ENCODE measurements at regions not wholly inside any gene's neighbourhood (a gene's known extent, or its start where the extent isn't known, plus 50 kb on each side); places are given as distances from the start of the nearest gene placed in this dataset.

DNA sequence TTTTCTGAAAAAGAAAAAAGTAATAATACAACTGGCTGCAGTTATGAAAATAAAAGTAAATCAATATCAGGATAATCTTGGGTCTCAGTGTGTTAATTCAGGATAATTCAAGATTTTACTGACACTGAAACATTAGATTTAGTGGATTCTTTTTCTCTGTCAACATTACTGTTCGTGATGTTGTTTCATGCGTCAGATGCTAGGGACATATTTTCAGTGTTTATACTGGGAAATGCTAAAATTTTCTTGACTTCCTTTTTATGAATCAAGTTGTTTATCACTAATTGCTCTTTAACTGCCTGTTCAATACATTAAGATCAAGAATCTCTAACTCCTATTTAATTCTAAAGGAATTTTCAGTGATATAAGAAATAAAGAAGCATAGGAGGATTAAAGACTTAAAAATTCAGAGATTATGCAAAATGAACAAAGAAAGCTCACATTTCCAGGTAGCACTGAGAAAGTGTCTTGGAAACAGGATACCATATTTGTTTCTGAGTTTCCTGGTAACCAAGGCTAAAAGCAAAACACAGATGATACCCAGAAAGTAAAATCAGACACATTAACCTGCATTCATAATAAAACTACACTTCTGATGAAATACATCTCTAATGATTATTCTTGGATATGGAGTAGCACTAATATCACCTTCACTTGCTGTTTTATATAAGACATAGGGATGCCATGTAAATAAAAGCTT is 174.0 kb downstream of the ARL4C start:
- TF ChIP-seq EZH2 (IDR thresholded peaks at IDR 0.05; ENCODE audit: low read length) = no peak
- TF ChIP-seq, protein P1, sequence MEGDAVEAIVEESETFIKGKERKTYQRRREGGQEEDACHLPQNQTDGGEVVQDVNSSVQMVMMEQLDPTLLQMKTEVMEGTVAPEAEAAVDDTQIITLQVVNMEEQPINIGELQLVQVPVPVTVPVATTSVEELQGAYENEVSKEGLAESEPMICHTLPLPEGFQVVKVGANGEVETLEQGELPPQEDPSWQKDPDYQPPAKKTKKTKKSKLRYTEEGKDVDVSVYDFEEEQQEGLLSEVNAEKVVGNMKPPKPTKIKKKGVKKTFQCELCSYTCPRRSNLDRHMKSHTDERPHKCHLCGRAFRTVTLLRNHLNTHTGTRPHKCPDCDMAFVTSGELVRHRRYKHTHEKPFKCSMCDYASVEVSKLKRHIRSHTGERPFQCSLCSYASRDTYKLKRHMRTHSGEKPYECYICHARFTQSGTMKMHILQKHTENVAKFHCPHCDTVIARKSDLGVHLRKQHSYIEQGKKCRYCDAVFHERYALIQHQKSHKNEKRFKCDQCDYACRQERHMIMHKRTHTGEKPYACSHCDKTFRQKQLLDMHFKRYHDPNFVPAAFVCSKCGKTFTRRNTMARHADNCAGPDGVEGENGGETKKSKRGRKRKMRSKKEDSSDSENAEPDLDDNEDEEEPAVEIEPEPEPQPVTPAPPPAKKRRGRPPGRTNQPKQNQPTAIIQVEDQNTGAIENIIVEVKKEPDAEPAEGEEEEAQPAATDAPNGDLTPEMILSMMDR (optimal IDR thresholded peaks at IDR 0.05 in 1 of 3, IDR thresholded peaks at IDR 0.05 in 1 of 3, conservative IDR thresholded peaks at IDR 0.05 in 1 of 3; ENCODE audit: extremely low read depth in 1 of 3, insufficient read depth in 2 of 3, low read length in 3 of 3) = no peak
- no peaks in the 10 kb centered on the region for H3K27me3 ChIP-seq (ENCODE audit: control insufficient read depth, extremely low read depth, insufficient read depth, low read length)
- FAIRE-seq = no peak

GRCh38 chr2:234320066-234320465 is 176.8 kb downstream of the ARL4C start:
- dilution Hi-C loops (cut with MboI; ENCODE audit: extremely low pct_ligation_motif_present, low sequenced_read_pairs) = no loop called here
- DNase-seq (ENCODE audit: low read depth, low spot score) (no peak), FAIRE-seq (peak; percentile 41)

More for the DNA sequence above, 174.0 kb downstream of the ARL4C start:
- DNase-seq (ENCODE audit: low read depth, low spot score) = no peak
- Histone ChIP-seq H3K9me1 (ENCODE audit: control insufficient read depth, extremely low read depth, insufficient read depth, low read length) (no peaks in the 10 kb centered on the region), H3K9me3 (ENCODE audit: control insufficient read depth, low read depth, low read length) (no peaks in the 10 kb centered on the region), H3K4me3 (ENCODE audit: control insufficient read depth in 2 of 3, extremely low read depth in 1 of 3, insufficient read depth in 2 of 3, low read depth in 1 of 3, low read length in 3 of 3) (no peak overlapping the region), H3K4me1 (ENCODE audit: control insufficient read depth, extremely low read depth, insufficient read depth, low read length) (no peaks in the 10 kb centered on the region), H3K4me2 (ENCODE audit: control insufficient read depth, extremely low read depth, insufficient read depth, low read depth, low read length) (no peak overlapping the region), H3K79me2 (ENCODE audit: control insufficient read depth, insufficient read depth, low read length) (no peaks in the 10 kb centered on the region), H3K9ac (ENCODE audit: control insufficient read depth, extremely low read depth, insufficient read depth, low read length) (no peak overlapping the region), H2AFZ (ENCODE audit: control insufficient read depth, low read length) (no peak overlapping the region), H3K27ac (ENCODE audit: control insufficient read depth, insufficient read depth, low read length) (no peak overlapping the region), H4K20me1 (ENCODE audit: control insufficient read depth, extremely low read depth, insufficient read depth, low read length) (no peaks in the 10 kb centered on the region), H3K36me3 (ENCODE audit: control insufficient read depth in 2 of 2, extremely low read depth in 1 of 2, insufficient read depth in 2 of 2, low read length in 2 of 2) (no peaks in the 10 kb centered on the region)
- dilution Hi-C loops (cut with MboI; ENCODE audit: extremely low pct_ligation_motif_present, low sequenced_read_pairs) = no loop called here

More at GRCh38 chr2:234320066-234320465, 176.8 kb downstream of the ARL4C start:
- H2AFZ ChIP-seq (ENCODE audit: control insufficient read depth, low read length) = no peak overlapping the region
- H3K27me3 ChIP-seq (ENCODE audit: control insufficient read depth, extremely low read depth, insufficient read depth, low read length) = no peaks in the 10 kb centered on the region
- H3K9me3 ChIP-seq (ENCODE audit: control insufficient read depth, low read depth, low read length) = no peaks in the 10 kb centered on the region
- H3K27ac ChIP-seq (ENCODE audit: control insufficient read depth, insufficient read depth, low read length) = no peak overlapping the region
- H3K9ac ChIP-seq (ENCODE audit: control insufficient read depth, extremely low read depth, insufficient read depth, low read length) = no peak overlapping the region
- no peak for TF ChIP-seq EZH2 (IDR thresholded peaks at IDR 0.05; ENCODE audit: low read length)
- TF ChIP-seq, protein P1 (optimal IDR thresholded peaks at IDR 0.05 in 1 of 3, IDR thresholded peaks at IDR 0.05 in 1 of 3, conservative IDR thresholded peaks at IDR 0.05 in 1 of 3; ENCODE audit: extremely low read depth in 1 of 3, insufficient read depth in 2 of 3, low read length in 3 of 3) = no peak
- H3K4me2 ChIP-seq (ENCODE audit: control insufficient read depth, extremely low read depth, insufficient read depth, low read depth, low read length) = no peak overlapping the region
- no peaks in the 10 kb centered on the region for H3K9me1 ChIP-seq (ENCODE audit: control insufficient read depth, extremely low read depth, insufficient read depth, low read length)
- H3K79me2 ChIP-seq (ENCODE audit: control insufficient read depth, insufficient read depth, low read length) = no peaks in the 10 kb centered on the region
- H3K4me3 ChIP-seq (ENCODE audit: control insufficient read depth in 2 of 3, extremely low read depth in 1 of 3, insufficient read depth in 2 of 3, low read depth in 1 of 3, low read length in 3 of 3) = no peak overlapping the region
- H3K4me1 ChIP-seq (ENCODE audit: control insufficient read depth, extremely low read depth, insufficient read depth, low read length) = peaks cover 2% of the 10 kb centered on the region
- H4K20me1 ChIP-seq (ENCODE audit: control insufficient read depth, extremely low read depth, insufficient read depth, low read length) = no peaks in the 10 kb centered on the region
- no peaks in the 10 kb centered on the region for H3K36me3 ChIP-seq (ENCODE audit: control insufficient read depth in 2 of 2, extremely low read depth in 1 of 2, insufficient read depth in 2 of 2, low read length in 2 of 2)

Data from keratinocyte (primary cell).